HFF-Myc (cell line): ENCODE measurements at regions not wholly inside any gene's neighbourhood (a gene's known extent, or its start where the extent isn't known, plus 50 kb on each side); places are given as distances from the start of the nearest gene placed in this dataset.

Experiments
- DNase-seq: peaks from one replicate; pipeline ENCODE4 v3.0.0-alpha.2; 2011; ENCODE audit warnings: low read depth; ENCODE audit errors: extremely low read depth
- H3K4me3 ChIP-seq: replicated peaks from 2 replicates; pipeline ENCODE4 v1.5.1; 2011; ENCODE audit warnings: low read depth, mild to moderate bottlenecking, control low read depth, low read length
- CTCF ChIP-seq: IDR thresholded peaks from 2 replicates; pipeline ENCODE4 v1.5.1; 2012; ENCODE audit warnings: mild to moderate bottlenecking, low read depth, low read length, control low read depth; ENCODE audit errors: missing control alignments

GRCh38 chr7:45363669-45364068, 206.1 kb downstream of the RAMP3 start:
- TF ChIP-seq CTCF = no peak
- H3K4me3 ChIP-seq = no peak overlapping the region
- no peak for DNase-seq

- TF ChIP-seq CTCF = no peak
These were observed 207.8 kb downstream of the RAMP3 start for GRCh38 chr7:45365341-45365740.

DNA sequence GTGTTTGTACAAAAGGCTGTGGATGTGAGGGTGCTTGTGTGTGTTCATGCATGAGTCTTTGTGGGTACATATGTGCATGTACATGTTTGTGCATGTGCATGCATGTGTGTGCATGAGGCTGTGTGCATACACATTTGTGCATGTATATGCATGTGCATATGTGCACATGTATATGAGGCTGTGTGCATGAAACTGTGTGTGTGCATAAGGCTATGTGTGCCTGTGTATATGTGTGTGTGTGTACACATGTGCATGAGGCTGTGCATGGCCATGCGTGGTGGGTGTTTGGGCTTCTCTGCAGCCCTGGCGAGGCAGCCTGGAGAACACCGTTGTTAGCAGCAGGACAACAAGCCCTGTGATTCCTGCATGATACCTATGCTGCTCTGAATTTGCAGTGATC, 207.7 kb upstream of the ADCY1 start:
- no peak for TF ChIP-seq CTCF
- no peak overlapping the region for H3K4me3 ChIP-seq
- DNase-seq = no peak

More at GRCh38 chr7:45365341-45365740, 207.8 kb downstream of the RAMP3 start:
- no peak for DNase-seq
- no peak overlapping the region for H3K4me3 ChIP-seq

DNA sequence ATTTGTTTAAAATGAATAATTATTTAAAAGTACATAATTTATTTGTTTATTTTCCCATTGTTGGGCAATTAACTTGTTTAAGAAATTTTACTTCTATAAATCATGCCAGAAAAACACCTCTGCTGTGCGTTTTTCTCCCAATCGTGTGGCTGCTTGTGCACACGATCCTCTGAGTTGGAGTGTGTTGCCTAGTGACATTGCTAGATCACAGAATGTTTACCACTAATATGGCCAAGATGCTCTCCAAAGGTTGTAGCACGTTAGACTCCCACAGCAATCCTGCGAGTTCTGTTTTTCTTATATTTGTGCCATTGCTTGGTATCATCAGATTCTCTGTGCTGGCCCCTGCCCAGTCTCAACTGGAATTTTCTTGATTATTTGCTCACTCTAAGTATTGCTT, 207.1 kb upstream of the ADCY1 start:
- no peak for DNase-seq
- H3K4me3 ChIP-seq = no peak overlapping the region
- no peak for TF ChIP-seq CTCF

DNA sequence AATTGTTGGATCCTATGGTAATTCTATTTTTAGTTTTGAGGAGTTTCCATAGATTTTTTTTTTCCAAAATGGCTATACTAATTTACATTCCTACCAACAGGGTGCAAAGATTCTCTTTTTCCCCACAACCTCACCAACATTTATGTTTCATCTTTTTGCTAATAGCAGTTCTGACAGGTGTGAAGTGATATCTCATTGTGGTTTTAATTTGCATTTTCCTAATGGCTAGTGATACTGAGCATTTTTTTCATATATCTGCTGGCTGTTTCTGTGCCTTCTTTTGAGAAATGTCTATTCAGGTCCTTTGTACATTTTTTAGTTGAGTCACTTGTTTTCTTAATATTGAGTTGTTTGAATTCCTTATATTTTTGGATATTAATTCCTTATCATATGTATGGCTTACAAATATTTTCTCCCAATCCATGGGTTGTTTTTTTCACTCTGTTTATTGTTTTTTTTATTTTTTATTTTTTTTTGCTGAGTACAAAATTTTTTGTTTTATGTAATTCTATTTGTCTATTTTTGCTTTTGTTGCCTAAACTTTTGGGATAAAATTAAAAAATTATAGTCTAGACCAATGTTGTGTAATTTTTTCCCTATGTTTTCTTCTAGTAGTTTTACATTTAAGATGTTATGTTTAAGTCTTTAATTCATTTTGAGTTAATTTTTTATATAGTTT, 205.9 kb upstream of the ADCY1 start:
- TF ChIP-seq CTCF = no peak
- DNase-seq = no peak
- H3K4me3 ChIP-seq = no peak overlapping the region

DNA sequence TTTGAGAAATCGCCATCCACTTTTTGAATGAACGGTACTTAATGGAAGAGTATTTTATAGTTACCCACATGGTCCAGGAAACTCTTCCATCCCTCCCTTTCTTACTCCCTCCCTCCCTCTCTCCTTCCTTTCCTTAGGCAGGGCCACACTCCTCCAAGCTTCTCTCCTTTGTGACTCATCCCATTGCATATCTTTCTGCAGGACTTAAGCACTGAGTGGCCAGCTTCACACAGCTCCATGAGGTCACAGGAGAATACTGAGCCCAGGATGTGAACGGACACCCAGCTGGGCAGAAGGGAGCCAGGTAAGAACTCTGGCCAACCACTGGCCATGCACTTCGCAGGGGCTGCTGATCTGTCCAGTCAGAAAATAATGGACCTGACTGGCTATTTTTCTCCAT, 189.7 kb upstream of the ADCY1 start:
- DNase-seq = no peak
- no peak overlapping the region for H3K4me3 ChIP-seq
- no peak for TF ChIP-seq CTCF

DNA sequence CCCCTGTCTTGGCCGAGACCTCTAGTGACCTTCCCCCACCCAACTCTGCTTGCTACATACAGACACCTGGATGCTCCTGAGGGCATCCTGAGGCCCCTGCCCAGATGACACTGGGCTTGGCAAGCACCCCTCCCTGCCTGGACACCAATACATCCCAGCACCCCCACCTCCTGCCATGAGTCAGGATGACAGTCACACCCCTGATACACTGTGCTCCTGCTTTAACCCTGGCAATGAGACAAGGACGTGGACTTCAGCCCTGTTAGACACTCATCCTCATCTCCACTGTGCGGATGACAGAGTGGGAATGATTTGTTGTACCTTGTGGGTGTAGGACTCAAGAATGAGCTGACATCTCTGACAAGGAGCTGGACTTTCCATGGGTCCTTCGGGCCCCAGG, 186.3 kb upstream of the ADCY1 start:
- DNase-seq = no peak

More for the DNA sequence above, 186.3 kb upstream of the ADCY1 start:
- TF ChIP-seq CTCF = no peak
- no peak overlapping the region for H3K4me3 ChIP-seq
